GM12878 (cell line): ENCODE measurements at regions not wholly inside any gene's neighbourhood (a gene's known extent, or its start where the extent isn't known, plus 50 kb on each side); places are given as distances from the start of the nearest gene placed in this dataset.

Source experiments
- CEBPB ChIP-seq, 2 experiments: fragments of 150-350 bp in 1 of 2; IDR thresholded peaks; 2 replicates each; pipeline ENCODE4 v1.6.1; 2012 to 2014; ENCODE audit warnings: low read depth in 2 of 2, low read length in 2 of 2, borderline replicate concordance in 1 of 2, inconsistent platforms in 1 of 2
- CTCF ChIP-seq, 3 experiments: IDR thresholded peaks in 2 of 3; conservative IDR thresholded peaks in 1 of 3; 2 replicates each; pipeline ENCODE4 v1.5.1; 2011; ENCODE audit warnings: low read depth in 3 of 3, low read length in 3 of 3, mild to moderate bottlenecking in 3 of 3, control low read depth in 2 of 3, moderate library complexity in 2 of 3, inconsistent platforms in 1 of 3, mixed read lengths in 1 of 3; ENCODE audit not compliant: control insufficient read depth in 2 of 3, insufficient read depth in 1 of 3; ENCODE audit errors: extremely low read depth in 1 of 3
- EZH2 ChIP-seq: IDR thresholded peaks from 2 replicates; pipeline ENCODE4 v1.6.1; 2012; ENCODE audit warnings: low read depth, mild to moderate bottlenecking, control low read depth, inconsistent platforms, low read length, borderline replicate concordance; ENCODE audit not compliant: control insufficient read depth
- FOXK2 ChIP-seq: fragments of 450-650 bp; IDR thresholded peaks from 2 replicates; pipeline ENCODE4 v1.6.1; 2017; ENCODE audit warnings: mild to moderate bottlenecking, moderate library complexity
- JUNB ChIP-seq: IDR thresholded peaks from 2 replicates; pipeline ENCODE4 v1.6.1; 2016; ENCODE audit warnings: antibody characterized with exemption, mild to moderate bottlenecking
- JUND ChIP-seq: IDR thresholded peaks from 2 replicates; pipeline ENCODE4 v1.6.1; 2012; ENCODE audit warnings: low read depth, mild to moderate bottlenecking, low read length, improper control_type of control experiment, moderate library complexity
- MAX ChIP-seq: IDR thresholded peaks from 2 replicates; pipeline ENCODE4 v1.6.1; 2012; ENCODE audit warnings: low read depth, low read length, improper control_type of control experiment
- MTA3 ChIP-seq: IDR thresholded peaks from 2 replicates; pipeline ENCODE4 v1.6.1; 2012; ENCODE audit warnings: low read length, inconsistent platforms, borderline replicate concordance
- PBX3 ChIP-seq: IDR thresholded peaks from 2 replicates; pipeline ENCODE4 v1.6.1; 2011; ENCODE audit warnings: mild to moderate bottlenecking, low read depth, low read length, moderate library complexity; ENCODE audit not compliant: insufficient replicate concordance
- POLR2A ChIP-seq: IDR thresholded peaks from 2 replicates; pipeline ENCODE4 v1.6.1; 2011; ENCODE audit warnings: low read depth, mild to moderate bottlenecking, low read length
- POLR2AphosphoS5 ChIP-seq: IDR thresholded peaks from 2 replicates; pipeline ENCODE4 v1.6.1; 2011; ENCODE audit warnings: mild to moderate bottlenecking, low read length, inconsistent platforms
- TAF1 ChIP-seq: IDR thresholded peaks from 2 replicates; pipeline ENCODE4 v1.6.1; 2011; ENCODE audit warnings: mild to moderate bottlenecking, low read depth, low read length, borderline replicate concordance
- ZBTB11 ChIP-seq: fragments of 450-650 bp; formaldehyde crosslinking; IDR thresholded peaks from 2 replicates; pipeline ENCODE4 v1.5.0; 2022; ENCODE audit warnings: mild to moderate bottlenecking, missing genetic modification characterization
- TF ChIP-seq, protein P1 (sequence below): fragments of 450-650 bp; IDR thresholded peaks from 2 replicates; pipeline ENCODE4 v1.6.1; 2018; ENCODE audit warnings: mild to moderate bottlenecking, low read depth, moderate library complexity; ENCODE audit not compliant: partially characterized antibody

DNA sequence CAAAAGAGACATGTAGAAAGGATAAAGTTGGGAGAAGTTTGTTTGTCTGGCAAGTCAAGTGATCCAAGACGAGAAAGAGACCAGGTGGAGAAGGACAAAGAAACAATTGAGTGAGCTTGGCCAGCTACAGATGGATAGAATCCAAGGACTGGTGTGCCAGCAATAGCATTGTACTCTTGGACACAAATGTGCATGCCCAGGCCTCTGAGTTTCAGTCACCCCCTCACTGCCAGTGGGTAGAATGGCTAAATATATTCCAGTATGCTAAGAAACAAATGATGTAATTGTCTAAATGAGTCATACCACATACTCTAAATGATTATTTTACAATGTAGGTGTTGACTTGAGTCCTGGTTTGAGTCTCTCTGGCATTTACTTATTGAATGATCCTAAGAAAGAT is 881.3 kb downstream of the LRRTM4 start:
- no peak for TF ChIP-seq PBX3
- no peak for TF ChIP-seq POLR2A
- TF ChIP-seq, protein P1, sequence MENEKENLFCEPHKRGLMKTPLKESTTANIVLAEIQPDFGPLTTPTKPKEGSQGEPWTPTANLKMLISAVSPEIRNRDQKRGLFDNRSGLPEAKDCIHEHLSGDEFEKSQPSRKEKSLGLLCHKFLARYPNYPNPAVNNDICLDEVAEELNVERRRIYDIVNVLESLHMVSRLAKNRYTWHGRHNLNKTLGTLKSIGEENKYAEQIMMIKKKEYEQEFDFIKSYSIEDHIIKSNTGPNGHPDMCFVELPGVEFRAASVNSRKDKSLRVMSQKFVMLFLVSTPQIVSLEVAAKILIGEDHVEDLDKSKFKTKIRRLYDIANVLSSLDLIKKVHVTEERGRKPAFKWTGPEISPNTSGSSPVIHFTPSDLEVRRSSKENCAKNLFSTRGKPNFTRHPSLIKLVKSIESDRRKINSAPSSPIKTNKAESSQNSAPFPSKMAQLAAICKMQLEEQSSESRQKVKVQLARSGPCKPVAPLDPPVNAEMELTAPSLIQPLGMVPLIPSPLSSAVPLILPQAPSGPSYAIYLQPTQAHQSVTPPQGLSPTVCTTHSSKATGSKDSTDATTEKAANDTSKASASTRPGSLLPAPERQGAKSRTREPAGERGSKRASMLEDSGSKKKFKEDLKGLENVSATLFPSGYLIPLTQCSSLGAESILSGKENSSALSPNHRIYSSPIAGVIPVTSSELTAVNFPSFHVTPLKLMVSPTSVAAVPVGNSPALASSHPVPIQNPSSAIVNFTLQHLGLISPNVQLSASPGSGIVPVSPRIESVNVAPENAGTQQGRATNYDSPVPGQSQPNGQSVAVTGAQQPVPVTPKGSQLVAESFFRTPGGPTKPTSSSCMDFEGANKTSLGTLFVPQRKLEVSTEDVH: no peak
- no peak for TF ChIP-seq CTCF (IDR thresholded peaks at IDR 0.05 in 2 of 3, conservative IDR thresholded peaks at IDR 0.05 in 1 of 3; ENCODE audit: control insufficient read depth in 2 of 3, extremely low read depth in 1 of 3, insufficient read depth in 1 of 3, low read depth in 3 of 3, low read length in 3 of 3)
- TF ChIP-seq JUNB: peak; percentile 62
- no peak for TF ChIP-seq EZH2
- TF ChIP-seq ZBTB11 (CRISPR knock-in tag): no peak
- no peak for TF ChIP-seq POLR2AphosphoS5
- TF ChIP-seq MAX: no peak
- no peak for TF ChIP-seq JUND
- TF ChIP-seq FOXK2: no peak
- TF ChIP-seq CEBPB (IDR thresholded peaks at IDR 0.05; ENCODE audit: borderline replicate concordance in 1 of 2, low read depth in 2 of 2, low read length in 2 of 2): no peak
- no peak for TF ChIP-seq TAF1
- TF ChIP-seq MTA3: no peak
